ENCODE measurements at regions not wholly inside any gene's neighbourhood (a gene's known extent, or its start where the extent isn't known, plus 50 kb on each side); places are given as distances from the start of the nearest gene placed in this dataset.
"Not testable (repeated sequence)": the region's sequence is repeated elsewhere in the genome, so short reads cannot be mapped to it uniquely, and the experiment has no call there.

DNA sequence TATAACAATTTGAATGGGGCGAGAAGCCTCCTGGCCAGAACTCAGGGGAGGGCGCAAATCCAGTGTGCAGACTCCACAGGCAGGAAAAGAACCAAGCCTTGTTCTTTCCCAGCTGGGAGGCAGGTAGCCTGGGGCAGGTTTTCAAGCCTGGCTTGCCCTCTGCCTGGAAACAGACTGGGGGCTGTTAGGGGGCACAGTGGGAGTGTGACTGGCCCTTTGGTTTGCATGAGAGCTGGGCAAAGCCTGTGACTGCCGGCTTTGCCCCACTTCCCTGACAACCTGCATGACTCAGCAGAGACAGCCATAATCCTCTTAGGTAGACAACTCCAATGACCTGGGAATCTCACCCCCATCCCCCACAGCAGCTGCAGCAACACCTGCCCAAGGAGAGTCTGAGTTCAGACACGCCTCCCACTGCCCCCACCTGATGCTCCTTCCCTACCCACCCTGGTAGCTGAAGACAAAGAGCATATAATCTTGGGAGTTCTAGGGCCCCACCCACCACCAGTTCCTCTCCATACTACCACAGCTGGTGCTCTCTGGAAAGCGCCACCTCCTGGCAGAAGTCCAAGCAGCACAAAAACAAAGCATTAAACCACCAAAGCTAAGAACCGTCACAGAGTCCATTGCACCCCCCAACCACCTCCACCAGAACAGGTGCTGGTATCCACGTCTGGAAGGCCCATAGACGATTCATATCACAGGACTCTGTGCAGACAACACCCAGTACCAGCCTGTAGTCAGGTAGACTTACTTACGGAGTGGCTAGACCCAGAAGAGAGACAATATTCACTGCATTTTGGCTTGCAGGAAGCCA lies 402.5 kb downstream of the STK39 start:
- no peak overlapping the region for H3K4me3 ChIP-seq (ENCODE audit: low read depth, low read length)
- H3K9me3 ChIP-seq (ENCODE audit: control insufficient read depth, insufficient read depth, low read length) = peaks cover 11% of the 10 kb centered on the region; the same call in 1 of the 2 replicates
- H3K27me3 ChIP-seq (ENCODE audit: control insufficient read depth, insufficient read depth, low read length) = no peaks in the 10 kb centered on the region
- peak overlapping the region; percentile 92 for H3K27ac ChIP-seq (ENCODE audit: low read depth, low read length)
- H3K4me1 ChIP-seq (ENCODE audit: control insufficient read depth, insufficient read depth, low read length) = peaks cover 13% of the 10 kb centered on the region; the same call in 1 of the 2 replicates
- peak overlapping the region; percentile 20; the same call in 1 of the 2 replicates for H3K9ac ChIP-seq (ENCODE audit: low read depth, low read length)
- H3K36me3 ChIP-seq (ENCODE audit: control insufficient read depth, insufficient read depth, low read length) = no peaks in the 10 kb centered on the region; the same call in 1 of the 2 replicates

DNA sequence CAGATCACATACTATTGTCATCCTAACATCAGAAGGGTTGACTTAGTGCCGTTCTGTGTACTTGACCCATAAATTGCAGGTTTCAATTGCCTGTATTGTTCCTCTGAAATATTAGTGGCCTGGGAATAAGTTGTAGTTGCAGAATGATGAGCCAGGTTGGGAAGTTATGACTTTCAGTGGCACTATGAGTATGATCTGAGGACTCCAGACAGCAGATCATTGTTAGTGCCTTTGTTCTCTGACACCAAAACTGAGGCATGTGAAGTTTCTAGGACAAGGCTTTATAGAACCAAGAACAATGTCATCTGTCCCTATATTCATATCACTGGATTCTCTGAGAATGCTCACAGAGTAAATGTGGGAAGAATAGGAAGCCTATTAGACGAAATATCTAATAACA lies 403.7 kb downstream of the STK39 start:
- Histone ChIP-seq H3K9ac (ENCODE audit: low read depth, low read length) (no peak overlapping the region), H3K9me3 (ENCODE audit: control insufficient read depth, insufficient read depth, low read length) (peaks cover 11% of the 10 kb centered on the region; the same call in 1 of the 2 replicates), H3K4me3 (ENCODE audit: low read depth, low read length) (no peak overlapping the region), H3K27ac (ENCODE audit: low read depth, low read length) (peak overlapping the region; percentile 92), H3K36me3 (ENCODE audit: control insufficient read depth, insufficient read depth, low read length) (no peaks in the 10 kb centered on the region; the same call in 1 of the 2 replicates), H3K4me1 (ENCODE audit: control insufficient read depth, insufficient read depth, low read length) (peaks cover 13% of the 10 kb centered on the region; the same call in 1 of the 2 replicates), H3K27me3 (ENCODE audit: control insufficient read depth, insufficient read depth, low read length) (no peaks in the 10 kb centered on the region)

DNA sequence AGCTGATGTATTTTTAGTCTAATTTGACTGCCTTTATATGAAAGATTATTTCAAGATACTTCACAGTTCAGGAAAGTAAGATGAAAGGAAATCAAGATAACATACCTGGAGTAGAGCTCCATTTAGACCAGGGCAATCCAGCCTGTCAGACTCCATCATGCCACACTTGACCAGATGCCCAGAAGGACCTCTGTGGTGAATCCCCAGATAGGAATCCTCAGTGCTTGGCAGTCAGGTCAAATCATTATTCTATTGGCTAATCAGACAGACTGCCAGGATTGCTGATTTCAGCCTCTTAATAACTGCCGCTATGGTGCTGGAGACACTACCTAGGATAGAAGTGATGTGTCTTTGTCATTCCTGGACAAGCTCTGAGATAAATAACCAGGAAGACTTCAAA lies 404.2 kb downstream of the STK39 start:
- Histone ChIP-seq H3K36me3 (ENCODE audit: control insufficient read depth, insufficient read depth, low read length) (no peaks in the 10 kb centered on the region; the same call in 1 of the 2 replicates), H3K9me3 (ENCODE audit: control insufficient read depth, insufficient read depth, low read length) (peaks cover 11% of the 10 kb centered on the region; the same call in 1 of the 2 replicates), H3K27me3 (ENCODE audit: control insufficient read depth, insufficient read depth, low read length) (no peaks in the 10 kb centered on the region), H3K9ac (ENCODE audit: low read depth, low read length) (no peak overlapping the region), H3K4me3 (ENCODE audit: low read depth, low read length) (no peak overlapping the region), H3K4me1 (ENCODE audit: control insufficient read depth, insufficient read depth, low read length) (peaks cover 13% of the 10 kb centered on the region; the same call in 1 of the 2 replicates), H3K27ac (ENCODE audit: low read depth, low read length) (no peak overlapping the region)

GRCh38 chr2:167842047-167842446 lies 405.3 kb downstream of the STK39 start:
- H3K27ac ChIP-seq (ENCODE audit: low read depth, low read length) = no peak overlapping the region
- no peaks in the 10 kb centered on the region; the same call in 1 of the 2 replicates for H3K36me3 ChIP-seq (ENCODE audit: control insufficient read depth, insufficient read depth, low read length)
- no peak overlapping the region for H3K9ac ChIP-seq (ENCODE audit: low read depth, low read length)
- peaks cover 13% of the 10 kb centered on the region; the same call in 1 of the 2 replicates for H3K4me1 ChIP-seq (ENCODE audit: control insufficient read depth, insufficient read depth, low read length)
- H3K27me3 ChIP-seq (ENCODE audit: control insufficient read depth, insufficient read depth, low read length) = no peaks in the 10 kb centered on the region
- no peak overlapping the region for H3K4me3 ChIP-seq (ENCODE audit: low read depth, low read length)
- peaks cover 10% of the 10 kb centered on the region; the same call in 1 of the 2 replicates for H3K9me3 ChIP-seq (ENCODE audit: control insufficient read depth, insufficient read depth, low read length)

DNA sequence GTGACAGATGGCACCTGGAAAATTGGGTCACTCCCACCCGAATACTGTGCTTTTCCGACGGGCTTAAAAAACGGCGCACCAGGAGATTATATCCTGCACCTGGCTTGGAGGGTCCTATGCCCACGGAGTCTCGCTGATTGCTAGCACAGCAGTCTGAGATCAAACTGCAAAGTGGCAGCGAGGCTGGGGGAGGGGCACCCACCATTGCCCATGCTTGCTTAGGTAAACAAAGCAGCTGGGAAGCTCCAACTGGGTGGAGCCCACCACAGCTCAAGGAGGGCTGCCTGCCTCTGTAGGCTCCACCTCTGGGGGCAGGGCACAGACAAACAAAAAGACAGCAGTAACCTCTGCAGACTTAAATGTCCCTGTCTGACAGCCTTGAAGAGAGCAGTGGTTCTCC lies 412.1 kb downstream of the STK39 start:
- H3K9ac ChIP-seq (ENCODE audit: low read depth, low read length); H3K4me1 ChIP-seq (ENCODE audit: control insufficient read depth, insufficient read depth, low read length); H3K36me3 ChIP-seq (ENCODE audit: control insufficient read depth, insufficient read depth, low read length); H3K27me3 ChIP-seq (ENCODE audit: control insufficient read depth, insufficient read depth, low read length); H3K27ac ChIP-seq (ENCODE audit: low read depth, low read length); H3K4me3 ChIP-seq (ENCODE audit: low read depth, low read length): not testable (repeated sequence)
- peaks cover 21% of the 10 kb centered on the region for H3K9me3 ChIP-seq (ENCODE audit: control insufficient read depth, insufficient read depth, low read length)

DNA sequence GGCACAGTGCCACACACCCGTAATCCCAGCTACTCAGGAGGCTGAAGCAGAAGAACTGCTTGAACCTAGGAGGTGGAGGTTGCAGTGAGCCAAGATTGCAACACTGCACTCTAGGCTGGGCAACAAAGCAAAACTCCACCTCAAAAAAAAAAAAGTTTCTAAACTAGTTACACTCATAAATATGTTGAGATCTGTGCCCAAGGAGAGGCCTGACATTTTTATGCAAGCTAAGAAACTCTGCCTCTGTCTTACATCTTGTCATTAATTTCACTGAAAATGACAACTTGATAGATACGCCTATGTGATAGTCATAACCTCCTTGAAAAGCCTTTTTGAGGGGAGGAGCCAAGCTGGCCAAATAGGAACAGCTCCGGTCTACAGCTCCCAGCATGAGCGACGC lies 412.7 kb downstream of the STK39 start:
- Histone ChIP-seq H3K9ac (ENCODE audit: low read depth, low read length) (no peak overlapping the region), H3K4me1 (ENCODE audit: control insufficient read depth, insufficient read depth, low read length) (no peaks in the 10 kb centered on the region), H3K27ac (ENCODE audit: low read depth, low read length) (no peak overlapping the region), H3K27me3 (ENCODE audit: control insufficient read depth, insufficient read depth, low read length) (no peaks in the 10 kb centered on the region), H3K36me3 (ENCODE audit: control insufficient read depth, insufficient read depth, low read length) (no peaks in the 10 kb centered on the region), H3K9me3 (ENCODE audit: control insufficient read depth, insufficient read depth, low read length) (peaks cover 21% of the 10 kb centered on the region), H3K4me3 (ENCODE audit: low read depth, low read length) (no peak overlapping the region)

- H3K36me3 ChIP-seq (ENCODE audit: control insufficient read depth, insufficient read depth, low read length) = no peaks in the 10 kb centered on the region
- no peaks in the 10 kb centered on the region for H3K4me1 ChIP-seq (ENCODE audit: control insufficient read depth, insufficient read depth, low read length)
- no peak overlapping the region for H3K27ac ChIP-seq (ENCODE audit: low read depth, low read length)
- peaks cover 21% of the 10 kb centered on the region for H3K9me3 ChIP-seq (ENCODE audit: control insufficient read depth, insufficient read depth, low read length)
- no peak overlapping the region for H3K9ac ChIP-seq (ENCODE audit: low read depth, low read length)
- H3K27me3 ChIP-seq (ENCODE audit: control insufficient read depth, insufficient read depth, low read length) = no peaks in the 10 kb centered on the region
- H3K4me3 ChIP-seq (ENCODE audit: low read depth, low read length) = no peak overlapping the region; the same call in 1 of the 2 replicates
Measured at GRCh38 chr2:167833294-167833693, 414.1 kb downstream of the STK39 start.

DNA sequence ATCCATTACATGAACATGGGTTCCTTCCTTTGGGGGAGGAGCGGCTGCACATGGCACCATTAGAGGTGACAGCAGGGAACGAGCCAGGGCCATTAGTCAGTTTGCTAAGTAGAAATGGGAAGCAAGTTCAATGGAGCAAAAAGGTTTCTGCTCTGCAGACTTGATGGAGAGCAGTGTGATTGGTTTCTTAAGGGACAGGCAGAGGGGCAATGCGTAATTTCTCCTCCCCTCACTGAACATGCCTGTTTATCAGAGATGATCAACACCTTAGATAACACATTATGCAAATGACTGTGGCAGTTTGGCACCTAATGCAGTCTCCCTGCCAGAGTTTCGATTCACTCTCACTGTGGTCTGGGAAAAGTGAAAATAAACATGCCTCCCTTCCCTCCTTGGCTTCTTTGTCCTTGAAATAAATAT lies 414.5 kb downstream of the STK39 start:
- no peaks in the 10 kb centered on the region for H3K4me1 ChIP-seq (ENCODE audit: control insufficient read depth, insufficient read depth, low read length)
- H3K36me3 ChIP-seq (ENCODE audit: control insufficient read depth, insufficient read depth, low read length) = no peaks in the 10 kb centered on the region
- no peak overlapping the region for H3K27ac ChIP-seq (ENCODE audit: low read depth, low read length)
- H3K9me3 ChIP-seq (ENCODE audit: control insufficient read depth, insufficient read depth, low read length) = peaks cover 21% of the 10 kb centered on the region
- no peak overlapping the region; the same call in 1 of the 2 replicates for H3K4me3 ChIP-seq (ENCODE audit: low read depth, low read length)
- H3K9ac ChIP-seq (ENCODE audit: low read depth, low read length) = no peak overlapping the region
- H3K27me3 ChIP-seq (ENCODE audit: control insufficient read depth, insufficient read depth, low read length) = no peaks in the 10 kb centered on the region

GRCh38 chr2:167827352-167828097 lies 419.9 kb downstream of the STK39 start:
- no peaks in the 10 kb centered on the region for H3K4me1 ChIP-seq (ENCODE audit: control insufficient read depth, insufficient read depth, low read length)
- H3K27me3 ChIP-seq (ENCODE audit: control insufficient read depth, insufficient read depth, low read length) = no peaks in the 10 kb centered on the region
- H3K27ac ChIP-seq (ENCODE audit: low read depth, low read length) = no peak overlapping the region
- H3K4me3 ChIP-seq (ENCODE audit: low read depth, low read length) = no peak overlapping the region
- no peak overlapping the region for H3K9ac ChIP-seq (ENCODE audit: low read depth, low read length)
- no peaks in the 10 kb centered on the region for H3K9me3 ChIP-seq (ENCODE audit: control insufficient read depth, insufficient read depth, low read length)
- H3K36me3 ChIP-seq (ENCODE audit: control insufficient read depth, insufficient read depth, low read length) = peaks cover 5% of the 10 kb centered on the region

GRCh38 chr2:167826906-167827305 lies 420.5 kb downstream of the STK39 start:
- H3K27ac ChIP-seq (ENCODE audit: low read depth, low read length) = no peak overlapping the region
- peaks cover 5% of the 10 kb centered on the region for H3K36me3 ChIP-seq (ENCODE audit: control insufficient read depth, insufficient read depth, low read length)
- H3K27me3 ChIP-seq (ENCODE audit: control insufficient read depth, insufficient read depth, low read length) = no peaks in the 10 kb centered on the region
- H3K9ac ChIP-seq (ENCODE audit: low read depth, low read length) = no peak overlapping the region
- H3K9me3 ChIP-seq (ENCODE audit: control insufficient read depth, insufficient read depth, low read length) = no peaks in the 10 kb centered on the region
- H3K4me1 ChIP-seq (ENCODE audit: control insufficient read depth, insufficient read depth, low read length) = no peaks in the 10 kb centered on the region
- no peak overlapping the region for H3K4me3 ChIP-seq (ENCODE audit: low read depth, low read length)

DNA sequence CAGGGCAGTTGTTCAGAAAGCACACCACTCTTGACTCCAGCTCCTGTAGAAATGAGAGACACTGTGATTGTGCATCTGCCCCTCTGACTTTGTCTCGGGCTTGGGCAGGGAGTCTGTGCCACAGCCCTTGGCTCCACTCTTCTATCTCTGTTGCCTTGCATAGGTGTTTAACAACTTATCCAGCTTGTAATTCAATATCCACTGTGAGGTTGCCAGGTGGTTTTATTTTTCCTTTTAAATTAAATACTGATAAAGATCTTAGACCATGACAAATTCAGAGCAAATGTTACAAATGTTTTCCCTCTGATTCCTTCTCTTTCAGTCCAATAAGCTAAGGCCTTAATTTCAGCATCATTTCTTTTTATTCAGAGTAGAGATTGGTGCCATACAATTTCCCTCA lies 421.7 kb downstream of the STK39 start:
- H3K27ac ChIP-seq (ENCODE audit: low read depth, low read length) = no peak overlapping the region
- peaks cover 5% of the 10 kb centered on the region for H3K36me3 ChIP-seq (ENCODE audit: control insufficient read depth, insufficient read depth, low read length)
- no peak overlapping the region for H3K9ac ChIP-seq (ENCODE audit: low read depth, low read length)
- no peaks in the 10 kb centered on the region for H3K9me3 ChIP-seq (ENCODE audit: control insufficient read depth, insufficient read depth, low read length)
- no peaks in the 10 kb centered on the region for H3K4me1 ChIP-seq (ENCODE audit: control insufficient read depth, insufficient read depth, low read length)
- no peaks in the 10 kb centered on the region for H3K27me3 ChIP-seq (ENCODE audit: control insufficient read depth, insufficient read depth, low read length)
- H3K4me3 ChIP-seq (ENCODE audit: low read depth, low read length) = no peak overlapping the region

Data from HUES48 (cell line).